T-helper 1 cell treated with Interleukin-12 subunit alpha and Interleukin-12 subunit beta and Interleukin-4 antibody, amounts not matched to agents 30 ng/mL and 1 ng/mL, for 36 hours (primary cell): ENCODE measurements at regions not wholly inside any gene's neighbourhood (a gene's known extent, or its start where the extent isn't known, plus 50 kb on each side); places are given as distances from the start of the nearest gene placed in this dataset.

ENCODE experiments used
- intact Hi-C: fragments of 100-400 bp; cut with micrococcal nuclease; formaldehyde crosslinking; loops from one replicate; pipeline ENCODE4 v1.15.1; 2024

DNA sequence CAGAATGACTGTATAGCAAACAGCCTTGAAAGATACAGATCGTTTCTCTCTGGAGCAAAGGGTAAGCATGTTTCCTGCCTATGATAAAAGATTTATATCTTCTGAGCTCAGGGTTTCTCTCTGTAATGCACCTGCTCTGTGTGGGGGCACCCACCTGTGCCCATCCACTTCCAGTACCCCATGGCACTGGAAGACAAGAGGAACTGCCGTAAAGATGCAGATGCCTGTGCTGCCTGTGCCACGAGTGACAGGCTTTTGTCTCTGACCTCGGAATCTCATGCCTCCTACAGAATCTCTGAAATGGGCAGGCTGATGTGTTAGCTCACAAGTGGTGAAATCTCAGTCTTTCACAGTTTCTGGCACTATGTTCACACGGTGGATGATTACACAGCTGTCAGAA lies 50.3 kb upstream of the ATP11A start:
- intact Hi-C loops, result loop anchor here (10.0 kb wide), 1 partner anchor 115 kb away; no protein-coding TSS in a partner anchor

DNA sequence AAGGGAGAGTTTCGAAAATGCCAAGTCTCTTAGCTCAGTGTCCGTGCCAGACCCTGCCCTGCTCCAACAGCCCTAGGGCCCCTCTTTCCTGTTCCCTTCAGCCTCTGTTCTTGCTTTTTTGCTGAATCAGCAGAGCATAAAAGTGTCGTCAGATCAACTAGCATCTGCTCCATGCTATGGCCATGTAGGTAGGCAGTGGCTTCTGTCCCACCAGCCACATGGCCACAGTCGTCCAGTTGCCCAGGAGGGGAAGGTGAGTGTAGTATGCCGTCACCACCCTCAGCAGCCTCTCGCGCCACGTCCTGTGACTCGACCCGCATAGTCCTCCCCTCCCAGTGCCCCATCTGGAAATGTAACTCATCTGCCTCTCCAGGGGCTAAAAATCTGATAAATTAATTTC lies 50.9 kb upstream of the ATP11A start:
- intact Hi-C loops, result loop anchor here (10.0 kb wide), 1 partner anchor 116 kb away; no protein-coding TSS in a partner anchor

DNA sequence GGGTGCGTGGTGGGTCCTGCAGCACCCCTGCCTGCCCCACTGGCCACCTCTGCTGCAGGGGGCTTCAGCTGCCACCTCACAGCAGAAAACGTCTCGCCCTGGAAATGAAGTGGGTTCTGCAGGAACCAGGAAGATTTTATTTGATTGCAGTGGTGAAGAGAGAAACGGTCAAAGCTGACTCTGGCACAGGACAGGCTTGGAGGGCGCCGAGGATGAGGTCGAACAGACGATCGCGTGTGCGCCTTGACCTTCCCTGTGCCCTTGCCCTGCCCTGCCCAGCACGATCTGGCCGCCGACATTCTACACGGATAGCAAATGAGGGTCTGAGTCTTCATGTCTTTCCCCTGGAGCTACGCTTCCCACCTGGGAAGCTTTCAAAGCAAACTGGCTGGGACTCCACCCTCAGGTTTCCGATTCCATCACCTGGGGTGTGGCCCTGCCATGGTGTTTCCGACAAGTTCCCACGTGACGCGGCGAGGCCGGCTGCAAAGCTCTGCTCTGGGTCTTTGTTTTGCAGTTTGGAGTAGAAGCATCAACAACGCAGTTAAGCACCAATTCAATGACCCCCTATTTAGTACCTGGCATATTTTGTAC lies 50.3 kb upstream of the TUBGCP3 start:
- intact Hi-C loops, result loop anchor here (10.0 kb wide), 1 partner anchor 117 kb away; no protein-coding TSS in a partner anchor
